Upper lobe of left lung (tissue), 4 donors: ENCODE measurements at regions not wholly inside any gene's neighbourhood (a gene's known extent, or its start where the extent isn't known, plus 50 kb on each side); places are given as distances from the start of the nearest gene placed in this dataset.

Experiments
- CTCF ChIP-seq, 6 experiments: fragments of 450-650 bp in 4 of 6; fragments of 200-600 bp in 2 of 6; sonication (generic) in 2 of 6; IDR thresholded peaks; one replicate each; pipeline ENCODE4 v1.5.1; 2016 to 2019; ENCODE audit warnings: antibody characterized with exemption in 6 of 6
- EP300 ChIP-seq, 4 donors: sonication (generic); formaldehyde crosslinking; IDR thresholded peaks; one replicate each; pipeline ENCODE4 v1.5.1; 2017; ENCODE audit warnings: antibody characterized with exemption in 4 of 4, control low read depth in 2 of 4
- POLR2A ChIP-seq, 4 donors: fragments of 450-650 bp; IDR thresholded peaks; one replicate each; pipeline ENCODE4 v1.5.1; 2016 to 2017; ENCODE audit warnings: antibody characterized with exemption in 4 of 4, mild to moderate bottlenecking in 2 of 4
- POLR2AphosphoS5 ChIP-seq, 2 donors: sonication (generic); formaldehyde crosslinking; IDR thresholded peaks; one replicate each; pipeline ENCODE4 v1.5.1; 2017; ENCODE audit warnings: antibody characterized with exemption in 2 of 2

GRCh38 chr13:65971541-65971940 lies 1258.6 kb downstream of the PCDH9 start:
- no peak for TF ChIP-seq CTCF (IDR thresholded peaks at IDR 0.05)
- no peak for TF ChIP-seq POLR2A (IDR thresholded peaks at IDR 0.05)
- no peak for TF ChIP-seq POLR2AphosphoS5 (IDR thresholded peaks at IDR 0.05)
- TF ChIP-seq EP300 (IDR thresholded peaks at IDR 0.05) = no peak
